ENCODE measurements at regions not wholly inside any gene's neighbourhood (a gene's known extent, or its start where the extent isn't known, plus 50 kb on each side); places are given as distances from the start of the nearest gene placed in this dataset.

- H3K27me3 ChIP-seq (ENCODE audit: control insufficient read depth in 1 of 2, insufficient read depth in 2 of 2, low read length in 2 of 2) = no peaks in the 10 kb centered on the region
- H3K27ac ChIP-seq (ENCODE audit: low read depth in 1 of 2, low read length in 2 of 2) = no peak overlapping the region
- H3K9me3 ChIP-seq (ENCODE audit: control insufficient read depth in 1 of 2, insufficient read depth in 1 of 2, low read length in 2 of 2) = peaks cover 0 to 6% of the 10 kb centered on the region in 2 experiments
- Mint-ChIP-seq H3K27me3 (no peaks in the 10 kb centered on the region), H3K4me3 (no peak overlapping the region), H3K9me3 (peaks cover 16% of the 10 kb centered on the region), H3K4me1 (ENCODE audit: low read depth) (no peaks in the 10 kb centered on the region), H3K27ac (no peak overlapping the region), H3K36me3 (ENCODE audit: low read depth) (no peaks in the 10 kb centered on the region)
- H3K4me3 ChIP-seq (ENCODE audit: low read length) = no peak overlapping the region
- intact Hi-C loops (cut with DNase I, micrococcal nuclease) = no loop called here
- ChIA-PET CTCF (no interaction called here), POLR2A (no interaction called here)
- no peaks in the 10 kb centered on the region for H3K36me3 ChIP-seq (ENCODE audit: insufficient read depth, low read length)
- DNase-seq (no peak), ATAC-seq (ENCODE audit: poor library complexity) (no peak)
- H3K4me1 ChIP-seq (ENCODE audit: insufficient read depth, low read length) = no peaks in the 10 kb centered on the region
- no peak for TF ChIP-seq CTCF (IDR thresholded peaks at IDR 0.05)
Measured at GRCh38 chr6:164359441-164359840, 944.9 kb downstream of the QKI start.

GRCh38 chr6:164359036-164359435 lies 944.5 kb downstream of the QKI start:
- Mint-ChIP-seq H3K36me3 (ENCODE audit: low read depth) (no peaks in the 10 kb centered on the region), H3K27me3 (no peaks in the 10 kb centered on the region), H3K4me1 (ENCODE audit: low read depth) (no peaks in the 10 kb centered on the region), H3K27ac (no peak overlapping the region), H3K4me3 (no peak overlapping the region), H3K9me3 (peaks cover 16% of the 10 kb centered on the region)
- Histone ChIP-seq H3K36me3 (ENCODE audit: insufficient read depth, low read length) (no peaks in the 10 kb centered on the region), H3K27me3 (ENCODE audit: control insufficient read depth in 1 of 2, insufficient read depth in 2 of 2, low read length in 2 of 2) (no peaks in the 10 kb centered on the region), H3K4me1 (ENCODE audit: insufficient read depth, low read length) (no peaks in the 10 kb centered on the region), H3K9me3 (ENCODE audit: control insufficient read depth in 1 of 2, insufficient read depth in 1 of 2, low read length in 2 of 2) (peaks cover 0 to 8% of the 10 kb centered on the region in 2 experiments), H3K27ac (ENCODE audit: low read depth in 1 of 2, low read length in 2 of 2) (no peak overlapping the region), H3K4me3 (ENCODE audit: low read length) (no peak overlapping the region)
- intact Hi-C loops (cut with DNase I, micrococcal nuclease) = no loop called here
- ATAC-seq (ENCODE audit: poor library complexity) = no peak
- POLR2A ChIA-PET = no interaction called here
- no peak for DNase-seq
- TF ChIP-seq CTCF (IDR thresholded peaks at IDR 0.05) = no peak
- CTCF ChIA-PET = no interaction called here

GRCh38 chr6:164356814-164357213 lies 942.3 kb downstream of the QKI start:
- no peaks in the 10 kb centered on the region for H3K27me3 Mint-ChIP-seq
- DNase-seq = no peak
- H3K27ac Mint-ChIP-seq = no peak overlapping the region
- H3K36me3 Mint-ChIP-seq (ENCODE audit: low read depth) = no peaks in the 10 kb centered on the region
- no peak for ATAC-seq (ENCODE audit: poor library complexity)
- Histone ChIP-seq H3K9me3 (ENCODE audit: control insufficient read depth in 1 of 2, insufficient read depth in 1 of 2, low read length in 2 of 2) (peaks cover 0 to 8% of the 10 kb centered on the region in 2 experiments), H3K27ac (ENCODE audit: low read depth in 1 of 2, low read length in 2 of 2) (no peak overlapping the region), H3K4me1 (ENCODE audit: insufficient read depth, low read length) (no peaks in the 10 kb centered on the region), H3K4me3 (ENCODE audit: low read length) (no peak overlapping the region), H3K36me3 (ENCODE audit: insufficient read depth, low read length) (no peaks in the 10 kb centered on the region), H3K27me3 (ENCODE audit: control insufficient read depth in 1 of 2, insufficient read depth in 2 of 2, low read length in 2 of 2) (no peaks in the 10 kb centered on the region)
- POLR2A ChIA-PET = no interaction called here
- H3K4me3 Mint-ChIP-seq = no peak overlapping the region
- TF ChIP-seq CTCF (IDR thresholded peaks at IDR 0.05) = no peak
- H3K9me3 Mint-ChIP-seq = peaks cover 18% of the 10 kb centered on the region
- CTCF ChIA-PET = no interaction called here
- no peaks in the 10 kb centered on the region for H3K4me1 Mint-ChIP-seq (ENCODE audit: low read depth)
- intact Hi-C loops (cut with DNase I, micrococcal nuclease) = no loop called here

All from CD4-positive, alpha-beta T cell (primary cell).